AG10803 (cell line): ENCODE measurements at regions not wholly inside any gene's neighbourhood (a gene's known extent, or its start where the extent isn't known, plus 50 kb on each side); places are given as distances from the start of the nearest gene placed in this dataset.

Experiments
- DNase-seq: peaks from one replicate; pipeline ENCODE4 v3.0.0; 2010; ENCODE audit warnings: low read depth
- H3K4me3 ChIP-seq: 2 replicates; pipeline ENCODE4 v1.5.1; 2011; ENCODE audit warnings: mild to moderate bottlenecking, low read length, control low read depth
- TF ChIP-seq, protein P1 (sequence below): conservative IDR thresholded peaks from 2 replicates; pipeline ENCODE4 v1.5.1; 2011; ENCODE audit warnings: mild to moderate bottlenecking, low read length, control low read depth, inconsistent platforms

DNA sequence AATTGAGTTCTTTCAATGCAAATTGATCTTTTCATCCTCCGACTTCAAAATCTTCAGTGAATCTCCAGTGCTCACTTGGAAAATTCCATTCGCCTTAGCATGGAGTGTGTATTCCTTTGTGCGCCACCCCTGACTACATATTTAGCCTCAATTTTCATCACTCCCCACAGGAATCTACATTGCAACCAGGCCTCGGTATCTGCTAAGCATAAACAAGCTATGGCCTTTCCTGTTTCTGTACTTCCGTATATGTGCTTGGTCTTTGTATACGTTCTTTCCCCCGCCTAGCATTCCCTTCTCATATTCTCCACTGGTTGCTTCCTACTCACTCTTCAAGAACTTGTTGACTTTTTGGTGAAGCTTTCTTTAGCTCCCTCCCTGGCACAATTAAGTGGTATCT, 470.8 kb downstream of the LMO4 start:
- no peak overlapping the region for H3K4me3 ChIP-seq
- no peak for DNase-seq
- TF ChIP-seq, protein P1, sequence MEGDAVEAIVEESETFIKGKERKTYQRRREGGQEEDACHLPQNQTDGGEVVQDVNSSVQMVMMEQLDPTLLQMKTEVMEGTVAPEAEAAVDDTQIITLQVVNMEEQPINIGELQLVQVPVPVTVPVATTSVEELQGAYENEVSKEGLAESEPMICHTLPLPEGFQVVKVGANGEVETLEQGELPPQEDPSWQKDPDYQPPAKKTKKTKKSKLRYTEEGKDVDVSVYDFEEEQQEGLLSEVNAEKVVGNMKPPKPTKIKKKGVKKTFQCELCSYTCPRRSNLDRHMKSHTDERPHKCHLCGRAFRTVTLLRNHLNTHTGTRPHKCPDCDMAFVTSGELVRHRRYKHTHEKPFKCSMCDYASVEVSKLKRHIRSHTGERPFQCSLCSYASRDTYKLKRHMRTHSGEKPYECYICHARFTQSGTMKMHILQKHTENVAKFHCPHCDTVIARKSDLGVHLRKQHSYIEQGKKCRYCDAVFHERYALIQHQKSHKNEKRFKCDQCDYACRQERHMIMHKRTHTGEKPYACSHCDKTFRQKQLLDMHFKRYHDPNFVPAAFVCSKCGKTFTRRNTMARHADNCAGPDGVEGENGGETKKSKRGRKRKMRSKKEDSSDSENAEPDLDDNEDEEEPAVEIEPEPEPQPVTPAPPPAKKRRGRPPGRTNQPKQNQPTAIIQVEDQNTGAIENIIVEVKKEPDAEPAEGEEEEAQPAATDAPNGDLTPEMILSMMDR = no peak

DNA sequence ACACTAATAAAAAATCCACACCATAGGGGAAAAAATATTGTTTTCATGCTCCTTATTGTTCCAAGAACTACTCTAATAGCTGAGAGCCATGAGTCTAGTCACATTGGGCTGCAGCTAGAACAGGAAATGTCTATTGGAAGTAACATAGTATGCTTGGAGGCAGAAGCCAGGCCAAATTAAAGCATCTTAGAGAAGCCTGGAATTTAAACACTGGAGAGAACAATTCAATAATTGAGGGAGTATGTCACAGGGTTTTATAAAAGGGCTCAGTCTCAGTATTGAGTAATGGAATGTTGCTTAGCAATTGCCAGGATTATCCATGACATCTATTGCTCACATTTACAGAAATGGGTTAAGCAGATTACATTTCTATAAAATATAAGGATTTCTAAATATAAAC, 471.3 kb downstream of the LMO4 start:
- TF ChIP-seq, protein P1 = no peak
- DNase-seq = peak; percentile 49
- H3K4me3 ChIP-seq = no peak overlapping the region

DNA sequence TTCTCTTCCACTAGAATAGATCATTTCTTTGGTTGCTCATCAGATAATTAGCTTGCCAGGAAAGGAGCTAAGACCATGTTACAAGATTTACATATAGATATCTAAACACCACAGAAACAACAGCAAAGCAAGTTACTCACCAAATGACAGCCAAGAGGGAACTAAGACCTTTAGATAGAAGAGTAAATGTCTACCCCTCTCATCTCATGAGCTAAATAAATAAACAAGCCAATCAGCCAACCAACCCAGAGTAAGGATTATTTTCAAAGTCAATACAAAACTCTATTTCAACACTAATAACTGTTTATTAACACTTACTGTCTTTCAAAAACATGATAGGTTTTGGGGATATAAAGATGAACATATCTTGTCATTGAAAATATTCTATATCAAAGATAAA, 474.7 kb downstream of the LMO4 start:
- H3K4me3 ChIP-seq = no peak overlapping the region
- TF ChIP-seq, protein P1 = no peak
- DNase-seq = no peak

DNA sequence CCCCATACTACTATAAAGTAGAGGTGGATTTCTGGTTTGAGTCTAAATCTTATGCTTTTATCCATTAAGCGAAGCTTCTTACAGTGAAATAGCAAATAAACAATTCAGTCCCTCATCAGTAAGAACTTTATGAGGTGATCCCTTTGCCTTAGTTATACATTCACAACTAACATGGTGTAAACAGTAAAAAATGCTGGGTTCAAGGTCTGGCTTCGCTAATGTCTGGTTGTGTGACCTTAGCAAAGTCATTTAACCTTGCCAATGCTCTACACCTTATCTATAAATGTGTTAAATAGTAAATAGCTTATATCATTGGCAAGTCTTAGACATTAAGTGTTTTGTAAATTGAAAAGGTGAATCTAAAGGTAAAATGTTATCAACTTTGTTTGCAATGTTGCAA, 475.4 kb downstream of the LMO4 start:
- TF ChIP-seq, protein P1 = no peak
- DNase-seq = no peak
- H3K4me3 ChIP-seq = no peak overlapping the region

DNA sequence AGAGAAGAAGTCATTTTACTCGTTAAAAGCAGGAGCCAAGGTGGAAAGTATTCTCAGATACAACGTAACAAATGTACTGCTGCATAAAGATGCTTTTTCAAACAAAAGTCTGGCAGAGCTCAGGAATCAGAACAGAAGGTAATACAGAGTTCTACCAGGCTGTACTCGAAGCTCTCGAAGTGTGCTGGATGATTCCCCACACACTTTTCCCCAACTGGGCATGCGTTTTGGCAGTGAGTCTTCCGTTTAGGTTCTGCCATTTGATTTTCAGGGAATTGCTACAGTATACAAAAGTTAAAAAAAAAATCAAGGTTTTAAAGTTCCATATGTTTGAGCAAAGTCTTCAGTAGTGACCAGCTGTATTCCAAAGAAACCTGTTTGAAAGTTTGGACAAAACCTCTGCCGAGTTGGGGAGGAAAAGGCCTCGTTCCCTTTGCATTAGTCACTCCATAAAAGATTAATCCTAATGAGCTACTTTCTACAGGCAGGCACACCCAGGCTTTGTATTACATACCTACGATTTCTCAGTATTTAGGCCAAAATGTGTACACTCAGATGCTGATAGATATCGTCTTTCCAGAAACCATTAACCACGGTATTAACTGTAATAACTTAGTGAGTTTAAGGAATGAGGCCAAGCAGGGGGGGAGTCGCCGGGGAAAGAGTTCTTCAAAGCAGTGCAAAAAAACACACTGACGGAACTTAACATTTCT, 477.1 kb downstream of the LMO4 start:
- DNase-seq = peak; percentile 49
- TF ChIP-seq, protein P1 = no peak
- H3K4me3 ChIP-seq = no peak overlapping the region

DNA sequence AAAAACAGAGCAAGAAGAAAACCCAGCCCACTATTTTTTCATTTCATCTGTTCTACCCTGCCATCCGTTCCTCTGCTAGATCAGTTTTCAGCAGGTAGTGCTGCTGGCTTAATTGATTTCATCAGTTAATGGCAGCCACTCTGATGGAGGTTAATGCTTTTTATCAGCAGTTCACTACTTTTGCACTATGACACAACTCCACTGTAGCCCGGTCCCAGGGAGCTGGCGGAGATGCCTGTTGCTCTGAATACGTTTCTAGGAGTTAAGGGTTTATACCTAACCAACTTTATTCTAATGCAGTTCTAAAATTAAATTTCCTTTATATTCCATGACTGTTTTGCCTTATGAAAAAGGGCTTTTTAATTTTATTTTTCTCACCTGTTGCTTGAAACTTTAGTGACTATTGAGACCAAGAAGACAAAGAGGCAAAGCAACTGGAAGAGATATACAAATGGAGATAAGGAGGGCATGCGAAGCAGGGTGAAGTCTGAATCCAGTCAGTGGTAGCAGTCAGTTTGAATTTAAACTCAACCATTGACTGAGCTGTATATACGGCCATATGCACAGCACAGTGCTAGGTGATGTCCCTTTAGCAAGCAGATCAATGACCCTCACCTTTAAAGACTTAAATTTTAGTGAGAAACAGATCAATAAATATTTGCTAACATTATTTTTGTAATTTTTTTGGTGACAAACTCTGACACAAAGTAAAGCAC, 477.9 kb downstream of the LMO4 start:
- H3K4me3 ChIP-seq = no peak overlapping the region
- no peak for DNase-seq
- TF ChIP-seq, protein P1 = no peak

DNA sequence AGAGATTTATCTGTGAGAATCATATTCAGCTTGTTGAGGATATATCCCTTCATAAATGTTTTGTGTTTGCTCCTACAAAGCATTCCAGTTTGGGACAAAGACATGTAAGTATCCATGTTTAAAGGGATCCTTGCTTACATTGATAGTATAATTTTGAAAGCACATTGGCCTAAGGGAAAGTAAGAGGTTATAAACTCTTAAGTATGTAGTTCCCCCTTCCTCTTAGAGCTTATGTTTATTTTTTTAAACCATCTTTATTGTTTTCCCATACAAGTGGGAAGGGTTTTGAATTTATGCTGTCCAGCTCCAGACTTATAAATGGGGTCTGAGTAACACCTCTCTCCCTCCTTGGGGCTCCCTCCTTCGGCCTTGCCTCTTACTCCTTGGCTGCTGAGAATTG, 481.5 kb downstream of the LMO4 start:
- TF ChIP-seq, protein P1 = no peak
- H3K4me3 ChIP-seq = no peak overlapping the region
- no peak for DNase-seq
